Mammary epithelial cell (primary cell): ENCODE measurements at regions not wholly inside any gene's neighbourhood (a gene's known extent, or its start where the extent isn't known, plus 50 kb on each side); places are given as distances from the start of the nearest gene placed in this dataset.

Source experiments
- CTCF ChIP-seq, 2 donors: IDR thresholded peaks in 1 of 2; conservative IDR thresholded peaks in 1 of 2; 2 replicates each; pipeline ENCODE4 v1.5.1; 2011 to 2012; ENCODE audit warnings: inconsistent platforms in 2 of 2, low read length in 2 of 2, mild to moderate bottlenecking in 2 of 2, control low read depth in 1 of 2, low read depth in 1 of 2; ENCODE audit not compliant: insufficient read depth in 1 of 2; ENCODE audit errors: extremely low read depth in 1 of 2
- EZH2 ChIP-seq: IDR thresholded peaks from 2 replicates; pipeline ENCODE4 v1.6.1; 2012; ENCODE audit warnings: low read length, inconsistent platforms, borderline replicate concordance

GRCh38 chr4:85058551-85058950 is 92.1 kb upstream of the WDFY3 start:
- TF ChIP-seq EZH2: no peak
- no peak for TF ChIP-seq CTCF (conservative IDR thresholded peaks at IDR 0.05 in 1 of 2, IDR thresholded peaks at IDR 0.05 in 1 of 2; ENCODE audit: extremely low read depth in 1 of 2, insufficient read depth in 1 of 2, low read depth in 1 of 2, low read length in 2 of 2)
